HL-60 (cell line): ENCODE measurements at regions not wholly inside any gene's neighbourhood (a gene's known extent, or its start where the extent isn't known, plus 50 kb on each side); places are given as distances from the start of the nearest gene placed in this dataset.

Source experiments
- CTCF ChIP-seq: IDR thresholded peaks from one replicate; pipeline ENCODE4 v1.5.1; 2011; ENCODE audit warnings: low read length, control low read depth, inconsistent platforms; ENCODE audit not compliant: insufficient read depth
- GABPA ChIP-seq: IDR thresholded peaks from 2 replicates; pipeline ENCODE4 v1.6.1; 2012; ENCODE audit warnings: low read depth
- POLR2AphosphoS5 ChIP-seq: IDR thresholded peaks from 2 replicates; pipeline ENCODE4 v1.6.1; 2012; ENCODE audit warnings: low read depth

- no peak for TF ChIP-seq CTCF
- no peak for TF ChIP-seq GABPA
- no peak for TF ChIP-seq POLR2AphosphoS5
These were observed 184.0 kb downstream of the MIS18A start for GRCh38 chr21:32094804-32095203.
